NCI-H2107 treated with DMSO at 0.1 percent for 48 hours (cell line): ENCODE measurements at regions not wholly inside any gene's neighbourhood (a gene's known extent, or its start where the extent isn't known, plus 50 kb on each side); places are given as distances from the start of the nearest gene placed in this dataset.

Source experiments
- DNase-seq: peaks from one replicate; lab custom pipeline; 2025; ENCODE audit not compliant: unreplicated experiment; lab: John Stamatoyannopoulos, UW

- DNase-seq: no peak
These were observed 133.9 kb upstream of the ARGLU1 start for GRCh38 chr13:106701771-106702341.

- no peak for DNase-seq
These were observed 132.5 kb upstream of the ARGLU1 start for GRCh38 chr13:106700439-106700838.

GRCh38 chr13:106700007-106700406 lies 132.1 kb upstream of the ARGLU1 start:
- DNase-seq: no peak

- no peak for DNase-seq
These were observed 131.4 kb upstream of the ARGLU1 start for GRCh38 chr13:106699311-106699710.

- DNase-seq: no peak
These were observed 128.8 kb upstream of the ARGLU1 start for GRCh38 chr13:106696719-106697118.

GRCh38 chr13:106696140-106696539 lies 128.2 kb upstream of the ARGLU1 start:
- DNase-seq: no peak

- DNase-seq: no peak
These were observed 127.2 kb upstream of the ARGLU1 start for GRCh38 chr13:106695139-106695538.

GRCh38 chr13:106691861-106692260 lies 123.9 kb upstream of the ARGLU1 start:
- DNase-seq: no peak

GRCh38 chr13:106691341-106691740 lies 123.4 kb upstream of the ARGLU1 start:
- no peak for DNase-seq

- DNase-seq: no peak
These were observed 122.8 kb upstream of the ARGLU1 start for GRCh38 chr13:106690779-106691178.

- DNase-seq: no peak
These were observed 122.0 kb upstream of the ARGLU1 start for GRCh38 chr13:106689906-106690305.

- DNase-seq: no peak
These were observed 121.0 kb upstream of the ARGLU1 start for GRCh38 chr13:106688940-106689339.

GRCh38 chr13:106686163-106686562 lies 118.2 kb upstream of the ARGLU1 start:
- no peak for DNase-seq

- no peak for DNase-seq
These were observed 117.2 kb upstream of the ARGLU1 start for GRCh38 chr13:106685143-106685542.

- no peak for DNase-seq
These were observed 116.0 kb upstream of the ARGLU1 start for GRCh38 chr13:106683918-106684317.

- DNase-seq: no peak
These were observed 115.2 kb upstream of the ARGLU1 start for GRCh38 chr13:106683179-106683578.

GRCh38 chr13:106681997-106682396 lies 114.1 kb upstream of the ARGLU1 start:
- no peak for DNase-seq

GRCh38 chr13:106681536-106681935 lies 113.6 kb upstream of the ARGLU1 start:
- no peak for DNase-seq

- no peak for DNase-seq
These were observed 113.0 kb upstream of the ARGLU1 start for GRCh38 chr13:106680796-106681472.

- DNase-seq: no peak
These were observed 110.9 kb upstream of the ARGLU1 start for GRCh38 chr13:106678646-106679418.

GRCh38 chr13:106675311-106675710 lies 107.4 kb upstream of the ARGLU1 start:
- no peak for DNase-seq
